GM23248 (cell line): ENCODE measurements at regions not wholly inside any gene's neighbourhood (a gene's known extent, or its start where the extent isn't known, plus 50 kb on each side); places are given as distances from the start of the nearest gene placed in this dataset.
"Not testable (repeated sequence)": the region's sequence is repeated elsewhere in the genome, so short reads cannot be mapped to it uniquely, and the experiment has no call there.

ENCODE experiments used
- DNase-seq: peaks from one replicate; pipeline ENCODE4 v3.0.0-alpha.2; 2015
- H2AFZ ChIP-seq: fragments of 200-600 bp; sonication (generic); 2 replicates; pipeline ENCODE4 v1.6.1; 2016; ENCODE audit warnings: antibody characterized with exemption
- H3F3A ChIP-seq: fragments of 200-600 bp; sonication (generic); 2 replicates; pipeline ENCODE4 v1.6.1; 2016; ENCODE audit warnings: mild to moderate bottlenecking, antibody characterized with exemption, mixed run types; ENCODE audit not compliant: insufficient read depth
- H3K27ac ChIP-seq: fragments of 200-600 bp; sonication (generic); 2 replicates; pipeline ENCODE4 v1.5.1; 2016; ENCODE audit warnings: mild to moderate bottlenecking
- H3K27me3 ChIP-seq: fragments of 200-600 bp; sonication (generic); replicated peaks from 2 replicates; pipeline ENCODE4 v1.6.1; 2016; ENCODE audit warnings: mild to moderate bottlenecking; ENCODE audit not compliant: insufficient read depth
- H3K36me3 ChIP-seq: fragments of 200-600 bp; sonication (generic); 2 replicates; pipeline ENCODE4 v1.6.1; 2016; ENCODE audit warnings: low read depth, mild to moderate bottlenecking
- H3K4me1 ChIP-seq: fragments of 200-600 bp; sonication (generic); 2 replicates; pipeline ENCODE4 v1.6.1; 2016; ENCODE audit warnings: mild to moderate bottlenecking; ENCODE audit not compliant: insufficient read depth
- H3K4me2 ChIP-seq: fragments of 200-600 bp; sonication (generic); one replicate; pipeline ENCODE4 v1.6.1; 2016; ENCODE audit warnings: mild to moderate bottlenecking; ENCODE audit not compliant: unreplicated experiment
- H3K4me3 ChIP-seq: fragments of 200-600 bp; sonication (generic); 2 replicates; pipeline ENCODE4 v1.5.1; 2016; ENCODE audit warnings: mild to moderate bottlenecking
- H3K79me2 ChIP-seq: fragments of 200-600 bp; sonication (generic); 2 replicates; pipeline ENCODE4 v1.6.1; 2016; ENCODE audit warnings: mild to moderate bottlenecking; ENCODE audit not compliant: insufficient read depth
- H3K9ac ChIP-seq: fragments of 200-600 bp; sonication (generic); 2 replicates; pipeline ENCODE4 v1.6.1; 2016; ENCODE audit warnings: mild to moderate bottlenecking
- H3K9me2 ChIP-seq: fragments of 200-600 bp; sonication (generic); 2 replicates; pipeline ENCODE4 v1.6.1; 2016; ENCODE audit warnings: mixed run types, mild to moderate bottlenecking, moderate library complexity; ENCODE audit not compliant: insufficient read depth
- H3K9me3 ChIP-seq: fragments of 200-600 bp; sonication (generic); one replicate; pipeline ENCODE4 v1.6.1; 2017; ENCODE audit warnings: low read depth
- H4K20me1 ChIP-seq: fragments of 200-600 bp; sonication (generic); 2 replicates; pipeline ENCODE4 v1.6.0; 2016; ENCODE audit not compliant: insufficient read depth
- EZH2 ChIP-seq: fragments of 200-600 bp; sonication (generic); IDR thresholded peaks from 2 replicates; pipeline ENCODE4 v1.6.1; 2018; ENCODE audit warnings: antibody characterized with exemption, mild to moderate bottlenecking; ENCODE audit not compliant: insufficient read depth, poor library complexity, severe bottlenecking
- EZH2phosphoT487 ChIP-seq: fragments of 200-600 bp; sonication (generic); IDR thresholded peaks from 2 replicates; pipeline ENCODE4 v1.6.1; 2018; ENCODE audit warnings: antibody characterized with exemption, moderate library complexity, mild to moderate bottlenecking, low read depth; ENCODE audit not compliant: insufficient read depth
- WGBS, 2 experiments: methylation state at CpG; one replicate each; pipeline ENCODE4 v1.1.6; 2015 to 2017; ENCODE audit warnings: low lambda C conversion rate in 2 of 2, low coverage in 1 of 2; ENCODE audit errors: missing lambda C conversion rate in 2 of 2; 5-methylcytosine and 5-hydroxymethylcytosine counted together
- in situ Hi-C: fragments of 300-500 bp; cut with MboI; formaldehyde crosslinking; loops from 2 replicates; pipeline ENCODE4 v1.15.0; 2020

DNA sequence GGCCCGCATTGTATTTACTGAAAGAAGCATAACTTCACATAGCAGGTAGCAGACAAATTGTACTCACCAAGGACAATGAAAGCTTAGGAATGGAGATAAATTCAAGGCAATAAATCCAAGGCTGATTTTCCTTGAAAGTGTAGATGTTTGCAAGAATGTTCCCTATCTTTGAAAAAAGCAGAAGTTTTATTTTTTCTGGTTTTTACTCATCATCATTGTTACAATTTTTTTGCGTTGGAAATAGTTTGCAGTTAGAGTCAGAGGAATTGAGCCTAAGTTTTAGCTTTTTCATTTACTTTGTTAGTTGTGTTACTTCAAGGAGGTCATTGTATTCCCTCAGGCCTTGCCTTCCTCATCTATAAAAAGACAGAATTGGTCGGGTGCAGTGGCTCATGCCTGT, 213.9 kb upstream of the TBL1XR1 start:
- Histone ChIP-seq H3K27ac (no peak overlapping the region), H3K36me3 (no peaks in the 10 kb centered on the region), H4K20me1 (no peaks in the 10 kb centered on the region), H3K9ac (no peak overlapping the region), H3K9me3 (no peaks in the 10 kb centered on the region), H3K9me2 (no peaks in the 10 kb centered on the region), H2AFZ (no peak overlapping the region), H3K4me3 (no peak overlapping the region), H3K27me3 (no peaks in the 10 kb centered on the region), H3K4me2 (no peak overlapping the region), H3F3A (no peaks in the 10 kb centered on the region), H3K4me1 (no peaks in the 10 kb centered on the region), H3K79me2 (no peaks in the 10 kb centered on the region)
- no peak for TF ChIP-seq EZH2phosphoT487
- no peak for TF ChIP-seq EZH2
- 91 to 92% methylated on average over 3 of the region's 3 CpGs for WGBS, 2 experiments
- DNase-seq = no peak
- in situ Hi-C loops = no loop called here

GRCh38 chr3:177412677-177413170, 215.4 kb upstream of the TBL1XR1 start:
- H3K4me3 ChIP-seq, H3K79me2 ChIP-seq, H4K20me1 ChIP-seq, H3K27me3 ChIP-seq, in situ Hi-C loops, H3K9me2 ChIP-seq, H3K9ac ChIP-seq, H3K9me3 ChIP-seq, H3F3A ChIP-seq, H2AFZ ChIP-seq, H3K36me3 ChIP-seq, H3K27ac ChIP-seq, H3K4me1 ChIP-seq, H3K4me2 ChIP-seq, DNase-seq: not testable (repeated sequence)
- 91 to 95% methylated on average over 8 to 32 of the region's 32 CpGs for WGBS, 2 experiments

- Histone ChIP-seq H4K20me1 (no peaks in the 10 kb centered on the region), H3K9me3 (no peaks in the 10 kb centered on the region), H3K36me3 (no peaks in the 10 kb centered on the region), H2AFZ (no peak overlapping the region), H3K4me3 (no peak overlapping the region), H3K27me3 (no peaks in the 10 kb centered on the region), H3K27ac (no peak overlapping the region), H3K4me1 (no peaks in the 10 kb centered on the region), H3K9ac (no peak overlapping the region), H3K9me2 (no peaks in the 10 kb centered on the region), H3K79me2 (no peaks in the 10 kb centered on the region), H3F3A (no peaks in the 10 kb centered on the region), H3K4me2 (no peak overlapping the region)
- 97 to 98% methylated on average over 6 of the region's 6 CpGs for WGBS, 2 experiments
- no peak for TF ChIP-seq EZH2
- no peak for TF ChIP-seq EZH2phosphoT487
- no peak for DNase-seq
- in situ Hi-C loops = no loop called here
These were observed 216.8 kb upstream of the TBL1XR1 start for GRCh38 chr3:177414093-177414492.

- H4K20me1 ChIP-seq = no peaks in the 10 kb centered on the region
- no peak overlapping the region for H3K4me3 ChIP-seq
- no peaks in the 10 kb centered on the region for H3K79me2 ChIP-seq
- no peaks in the 10 kb centered on the region for H3K9me3 ChIP-seq
- H3K36me3 ChIP-seq = no peaks in the 10 kb centered on the region
- H2AFZ ChIP-seq = no peak overlapping the region
- H3K4me2 ChIP-seq = no peak overlapping the region
- DNase-seq = no peak
- no peaks in the 10 kb centered on the region for H3K27me3 ChIP-seq
- H3K9ac ChIP-seq = no peak overlapping the region
- TF ChIP-seq EZH2phosphoT487 (no peak), EZH2 (no peak)
- 16 to 21% methylated on average over 1 of the region's 1 CpG for WGBS, 2 experiments
- no peaks in the 10 kb centered on the region for H3F3A ChIP-seq
- no peaks in the 10 kb centered on the region for H3K9me2 ChIP-seq
- 0 out of 2 replicates have a peak, but pooled peaks cover 4% of the 10 kb centered on the region for H3K4me1 ChIP-seq
- in situ Hi-C loops = no loop called here
- H3K27ac ChIP-seq = no peak overlapping the region
These were observed 221.5 kb upstream of the TBL1XR1 start for GRCh38 chr3:177418787-177419186.
